NCI-H1417 treated with DMSO at 0.1 percent for 48 hours (cell line): ENCODE measurements at regions not wholly inside any gene's neighbourhood (a gene's known extent, or its start where the extent isn't known, plus 50 kb on each side); places are given as distances from the start of the nearest gene placed in this dataset.

Experiments
- DNase-seq: peaks from one replicate; lab custom pipeline; 2025; lab: John Stamatoyannopoulos, UW

DNA sequence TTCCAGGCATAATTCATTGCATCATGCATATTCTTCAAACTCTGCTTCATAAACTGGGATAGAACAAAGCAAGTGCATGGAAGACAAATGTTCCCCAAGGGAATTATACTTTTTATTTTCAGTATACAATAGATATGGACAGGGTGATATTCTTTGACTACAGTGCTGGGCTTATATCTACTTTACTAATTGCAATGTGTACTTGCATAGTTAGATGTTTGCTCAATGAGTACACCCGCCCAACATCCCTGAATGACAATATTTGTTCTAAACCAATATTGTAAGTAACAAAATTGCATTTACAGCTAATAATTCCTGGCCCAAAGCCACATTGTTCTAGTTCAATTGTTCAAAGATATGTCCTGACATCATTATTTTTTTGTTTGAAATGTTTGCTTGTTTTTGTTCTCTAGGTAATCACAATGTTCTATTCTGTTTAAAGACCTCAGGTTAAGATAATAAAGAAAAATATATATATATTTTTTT is 171.4 kb downstream of the PTN start:
- DNase-seq = no peak

GRCh38 chr7:137169282-137169698 is 174.2 kb downstream of the PTN start:
- DNase-seq = peak; percentile 34

GRCh38 chr7:137167609-137168008 is 175.9 kb downstream of the PTN start:
- no peak for DNase-seq

- no peak for DNase-seq
Measured at GRCh38 chr7:137166363-137166762, 177.2 kb downstream of the PTN start.

DNA sequence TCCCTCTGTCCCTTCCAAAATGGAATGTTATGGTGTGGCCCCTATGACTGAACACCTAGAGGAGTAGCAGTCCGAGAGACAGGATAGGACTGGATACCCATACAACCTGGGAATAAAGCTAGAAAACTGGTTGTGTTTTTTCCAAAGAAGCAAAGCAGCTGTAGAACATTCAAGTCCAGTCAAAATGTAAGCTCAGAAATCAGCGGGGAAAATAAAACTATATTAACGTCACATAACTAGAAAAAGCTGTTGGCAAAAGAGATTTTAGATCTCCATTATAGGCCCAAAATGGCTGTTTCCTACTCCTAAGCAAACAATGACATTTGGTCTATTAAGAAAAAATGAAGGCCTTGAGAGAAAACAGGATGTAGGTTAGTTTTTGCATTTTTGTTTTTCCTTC is 177.7 kb downstream of the PTN start:
- DNase-seq = no peak

GRCh38 chr7:137165241-137165640 is 178.3 kb downstream of the PTN start:
- no peak for DNase-seq

GRCh38 chr7:137164251-137164650 is 179.3 kb downstream of the PTN start:
- no peak for DNase-seq

DNA sequence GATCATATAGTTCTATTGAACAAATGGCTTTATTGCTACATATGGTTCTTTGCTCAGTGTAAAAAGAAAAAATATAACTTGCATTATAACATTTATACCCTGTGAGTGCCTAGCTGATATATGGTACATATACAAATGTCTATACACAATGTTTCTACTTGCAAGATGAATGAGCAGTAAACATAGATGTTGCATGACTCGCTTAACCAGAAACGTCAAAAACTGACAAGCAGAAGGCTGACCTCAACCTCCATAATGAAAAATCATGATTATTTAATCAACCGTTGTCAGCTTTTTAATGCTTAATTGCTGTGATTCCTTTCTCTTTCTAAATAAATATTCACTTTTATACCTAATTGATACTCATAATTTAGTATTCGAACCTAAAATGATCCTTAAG is 183.3 kb downstream of the PTN start:
- DNase-seq = no peak

GRCh38 chr7:137157256-137157655 is 186.3 kb downstream of the PTN start:
- no peak for DNase-seq

- no peak for DNase-seq
Measured at GRCh38 chr7:137151690-137152052, 191.9 kb downstream of the PTN start.

- DNase-seq = no peak
Measured at GRCh38 chr7:137151041-137151689, 192.4 kb downstream of the PTN start.

DNA sequence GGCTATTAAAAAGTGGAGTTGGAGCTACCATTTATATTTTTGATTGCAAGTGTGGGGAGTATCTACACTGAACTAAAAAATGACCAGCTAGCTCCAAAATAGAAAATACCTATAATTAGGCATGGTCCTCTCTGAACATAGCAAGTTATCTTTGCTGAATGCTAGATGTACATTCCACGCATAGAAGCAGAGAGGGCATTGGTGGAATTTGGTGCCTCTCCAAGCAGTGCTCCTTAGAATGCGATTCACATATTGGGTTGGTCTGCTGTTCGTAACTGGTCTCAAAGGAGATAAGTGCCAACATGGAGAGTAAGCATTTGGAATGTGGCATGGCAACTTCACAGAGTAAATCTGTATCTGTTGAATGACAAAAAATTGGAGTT is 196.2 kb downstream of the PTN start:
- no peak for DNase-seq

GRCh38 chr7:137146552-137147337 is 196.8 kb downstream of the PTN start:
- DNase-seq = no peak

DNA sequence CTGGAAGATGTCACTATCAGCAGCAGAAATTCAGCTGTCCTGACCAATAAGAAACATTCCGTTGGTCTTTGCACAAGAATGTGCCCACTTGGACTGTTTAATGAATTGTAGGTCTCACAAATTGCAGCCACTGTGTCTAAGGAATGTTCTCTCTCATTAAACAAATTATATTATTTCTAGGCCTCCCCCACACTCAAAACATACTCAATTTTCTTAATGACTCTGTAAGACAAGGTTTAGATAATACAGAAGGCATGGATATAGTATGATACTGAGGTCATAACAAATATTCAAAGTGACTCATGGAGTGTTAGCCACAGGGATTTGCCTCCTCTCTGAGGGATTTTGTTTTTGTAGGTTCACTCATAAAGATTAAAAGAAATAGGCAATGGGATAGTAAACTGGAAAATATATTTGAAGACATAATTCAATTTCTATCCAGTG is 197.5 kb downstream of the PTN start:
- no peak for DNase-seq

GRCh38 chr7:137142376-137142775 is 201.2 kb downstream of the PTN start:
- no peak for DNase-seq

- no peak for DNase-seq
Measured at GRCh38 chr7:137135654-137136350, 207.7 kb downstream of the PTN start.

DNA sequence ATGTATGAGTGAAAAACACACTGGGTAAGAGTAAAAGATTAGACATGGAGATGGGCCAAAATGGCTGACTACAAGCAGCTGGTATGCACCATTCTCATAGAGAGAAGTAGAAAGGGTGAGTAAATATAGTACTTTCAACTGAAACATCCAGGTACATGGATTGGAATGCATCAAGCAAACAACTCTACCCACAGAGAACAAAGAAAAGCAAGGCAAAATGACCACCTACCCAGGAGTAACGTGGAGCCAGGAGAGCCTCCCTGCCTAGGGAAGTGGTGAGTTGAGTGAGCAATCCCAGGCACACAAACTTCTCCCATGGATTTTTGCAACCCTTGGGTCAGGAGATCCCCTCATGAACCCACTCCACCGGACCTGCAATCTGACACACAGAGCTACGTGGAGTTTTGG is 212.8 kb downstream of the PTN start:
- DNase-seq = no peak

DNA sequence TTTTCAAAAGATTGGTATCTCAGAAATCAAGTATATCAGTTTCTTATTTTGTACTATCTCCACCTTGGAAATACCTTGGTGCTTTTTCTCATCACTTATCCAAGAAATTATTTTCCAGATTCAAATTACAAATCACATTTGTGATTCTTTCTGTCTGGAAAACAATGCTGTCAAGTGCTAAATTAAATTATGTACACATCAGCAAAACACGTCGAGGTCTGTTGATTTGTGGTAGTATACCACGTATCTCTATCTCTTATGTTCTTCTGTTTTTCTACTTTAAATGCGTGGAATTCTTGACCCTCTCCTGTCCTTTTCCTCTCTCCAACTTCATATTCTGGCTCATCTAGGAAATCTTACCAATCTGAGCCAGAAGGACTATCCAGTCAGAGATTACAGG is 214.5 kb downstream of the PTN start:
- no peak for DNase-seq

DNA sequence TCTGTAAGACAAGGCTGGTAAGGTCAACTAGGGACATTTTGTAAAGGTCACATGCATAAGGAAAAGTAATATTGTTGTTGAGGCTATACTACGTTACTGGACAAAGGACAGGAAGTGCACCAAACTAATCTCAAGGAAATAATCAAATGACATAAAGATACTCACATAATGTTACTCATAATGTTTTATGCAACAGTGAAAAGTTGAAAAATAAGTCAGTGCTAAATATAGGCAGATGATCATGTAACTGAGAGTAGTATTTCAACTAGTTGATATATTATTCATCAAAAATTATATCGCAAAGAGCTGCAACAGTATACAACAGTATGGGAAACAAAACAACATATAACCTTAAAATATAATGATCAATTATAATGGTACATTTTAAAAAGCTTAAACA is 215.7 kb downstream of the PTN start:
- no peak for DNase-seq

GRCh38 chr7:137127058-137127457 is 216.5 kb downstream of the PTN start:
- no peak for DNase-seq

- no peak for DNase-seq
Measured at GRCh38 chr7:137122145-137122544, 221.4 kb downstream of the PTN start.

DNA sequence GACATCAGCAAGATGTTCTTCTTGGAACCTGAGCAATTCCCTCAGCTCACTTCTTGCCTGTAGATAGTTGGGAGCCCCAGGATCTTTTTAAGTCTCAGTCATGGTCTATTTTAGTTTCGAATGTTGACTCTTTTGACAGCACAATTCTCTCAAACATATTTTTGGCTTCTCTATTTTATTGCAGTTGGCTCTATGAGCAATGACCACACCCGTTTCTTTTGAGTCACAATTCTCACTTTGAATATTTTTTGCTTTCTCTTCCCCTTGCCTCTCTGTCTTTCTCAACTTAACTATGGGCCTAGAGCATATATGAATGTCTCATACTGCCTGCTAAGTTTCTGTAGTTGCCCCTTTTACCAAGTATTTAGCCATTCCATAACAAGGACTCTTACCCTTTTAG is 222.8 kb downstream of the PTN start:
- DNase-seq = no peak

DNA sequence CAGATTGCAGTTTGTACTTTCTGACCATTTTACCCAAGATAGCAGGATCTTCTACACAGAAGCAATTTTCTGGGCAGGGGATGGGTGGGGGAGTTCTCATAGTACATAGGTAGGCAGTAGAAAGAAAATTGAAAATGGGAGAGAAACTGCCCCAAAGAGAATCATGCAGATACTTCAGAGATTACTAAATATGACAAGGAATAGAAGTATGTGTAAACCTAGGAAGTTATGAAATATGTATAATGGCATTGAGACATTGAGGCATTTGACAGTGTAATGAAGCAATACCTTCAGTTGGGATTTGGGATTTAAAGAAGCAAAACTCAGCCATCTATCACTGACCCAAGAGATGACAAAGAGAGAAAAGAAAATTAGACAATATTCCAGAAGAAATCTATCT is 233.0 kb downstream of the PTN start:
- DNase-seq = no peak
